Left forelimb (tissue), 1 donor: ENCODE measurements at regions not wholly inside any gene's neighbourhood (a gene's known extent, or its start where the extent isn't known, plus 50 kb on each side); places are given as distances from the start of the nearest gene placed in this dataset.
"Not testable (repeated sequence)": the region's sequence is repeated elsewhere in the genome, so short reads cannot be mapped to it uniquely, and the experiment has no call there.

Source experiments
- DNase-seq: peaks from one replicate; pipeline ENCODE4 v3.0.0-alpha.2; 2018; ENCODE audit warnings: low spot score

- DNase-seq = no peak
Observed at GRCh38 chr4:23956601-23957364, 66.9 kb upstream of the PPARGC1A start.

- DNase-seq = no peak
Observed at GRCh38 chr4:23952258-23952657, 62.4 kb upstream of the PPARGC1A start.

- no peak for DNase-seq
Observed at GRCh38 chr4:23947826-23948225, 58.0 kb upstream of the PPARGC1A start.

- no peak for DNase-seq
Observed at GRCh38 chr4:23946299-23946698, 56.5 kb upstream of the PPARGC1A start.

GRCh38 chr4:23945451-23946017 is 55.7 kb upstream of the PPARGC1A start:
- no peak for DNase-seq

- not testable (repeated sequence) for DNase-seq
Observed at GRCh38 chr4:23944556-23944955, 54.7 kb upstream of the PPARGC1A start.

GRCh38 chr4:23943478-23943877 is 53.6 kb upstream of the PPARGC1A start:
- DNase-seq = no peak

- no peak for DNase-seq
Observed at GRCh38 chr4:23942471-23942870, 52.6 kb upstream of the PPARGC1A start.
